T47D (cell line): ENCODE measurements at regions not wholly inside any gene's neighbourhood (a gene's known extent, or its start where the extent isn't known, plus 50 kb on each side); places are given as distances from the start of the nearest gene placed in this dataset.
A peak's percentile ranks its signal among the peaks of the same experiment; 100 is the strongest.
"Not testable (repeated sequence)": the region's sequence is repeated elsewhere in the genome, so short reads cannot be mapped to it uniquely, and the experiment has no call there.

Experiments used
- DNase-seq, 2 experiments: peaks; one replicate each; pipeline versions ENCODE4 v3.0.0 to v3.0.0-alpha.2; 2011 to 2012; ENCODE audit warnings: low read depth in 1 of 2, low spot score in 1 of 2
- JUND ChIP-seq: IDR thresholded peaks from 2 replicates; pipeline ENCODE4 v1.6.1; 2012; ENCODE audit warnings: low read depth
- in situ Hi-C: cut with HindIII; loops from 2 replicates; pipeline ENCODE4 v1.10.0; 2016; ENCODE audit warnings: low sequenced_read_pairs, low pct_unique_long_range_greater_than_20kb

GRCh38 chr5:9765419-9766140, 135.4 kb upstream of the TAS2R1 start:
- DNase-seq = no peak
- no peak for TF ChIP-seq JUND

GRCh38 chr5:9761706-9762105, 131.6 kb upstream of the TAS2R1 start:
- in situ Hi-C loops = no loop called here
- peak in 1 of 2 experiments; percentile 7 for DNase-seq
- no peak for TF ChIP-seq JUND

More at GRCh38 chr5:9765419-9766140, 135.4 kb upstream of the TAS2R1 start:
- in situ Hi-C loops = no loop called here

DNA sequence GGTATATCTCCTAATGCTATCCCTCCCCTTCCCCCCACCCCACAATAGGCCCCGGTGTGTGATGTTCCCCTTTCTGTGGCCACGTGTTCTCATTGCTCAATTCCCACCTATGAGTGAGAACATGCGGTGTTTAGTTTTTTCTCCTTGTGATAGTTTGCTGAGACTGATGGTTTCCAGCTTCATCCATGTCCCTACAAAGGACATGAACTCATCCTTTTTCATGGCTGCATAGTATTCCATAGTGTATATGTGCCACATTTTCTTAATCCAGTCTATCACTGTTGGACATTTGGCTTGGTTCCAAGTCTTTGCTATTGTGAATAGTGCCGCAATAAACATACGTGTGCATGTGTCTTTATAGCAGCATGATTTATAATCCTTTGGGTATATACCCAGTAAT, 122.5 kb upstream of the TAS2R1 start:
- DNase-seq, in situ Hi-C loops: not testable (repeated sequence)

- DNase-seq = no peak
- in situ Hi-C loops = no loop called here
- TF ChIP-seq JUND = no peak
These were observed 113.4 kb upstream of the TAS2R1 start for GRCh38 chr5:9743507-9743906.

- in situ Hi-C loops = no loop called here
- DNase-seq = no peak
- no peak for TF ChIP-seq JUND
These were observed 112.7 kb upstream of the TAS2R1 start for GRCh38 chr5:9742848-9743247.

DNA sequence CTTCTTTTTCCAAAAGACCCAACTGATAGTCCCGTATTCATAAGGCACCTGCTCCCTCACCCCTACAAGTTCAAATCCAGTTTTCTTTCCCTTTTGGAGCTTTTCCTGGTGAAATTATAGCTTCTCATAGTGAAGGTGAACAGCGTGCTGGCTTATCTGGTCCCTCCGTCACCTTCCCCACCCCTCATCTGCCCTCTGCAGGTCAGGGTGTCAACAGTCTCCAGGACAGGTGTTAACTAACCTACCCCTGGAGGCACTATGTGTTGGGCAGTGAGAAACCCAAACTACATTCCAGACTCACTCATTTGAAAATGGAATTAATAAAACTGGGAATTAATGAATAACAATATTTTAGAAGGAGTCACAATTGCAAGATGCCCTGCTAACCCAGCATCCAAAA, 109.0 kb upstream of the TAS2R1 start:
- no peak for TF ChIP-seq JUND
- in situ Hi-C loops = no loop called here
- no peak for DNase-seq

DNA sequence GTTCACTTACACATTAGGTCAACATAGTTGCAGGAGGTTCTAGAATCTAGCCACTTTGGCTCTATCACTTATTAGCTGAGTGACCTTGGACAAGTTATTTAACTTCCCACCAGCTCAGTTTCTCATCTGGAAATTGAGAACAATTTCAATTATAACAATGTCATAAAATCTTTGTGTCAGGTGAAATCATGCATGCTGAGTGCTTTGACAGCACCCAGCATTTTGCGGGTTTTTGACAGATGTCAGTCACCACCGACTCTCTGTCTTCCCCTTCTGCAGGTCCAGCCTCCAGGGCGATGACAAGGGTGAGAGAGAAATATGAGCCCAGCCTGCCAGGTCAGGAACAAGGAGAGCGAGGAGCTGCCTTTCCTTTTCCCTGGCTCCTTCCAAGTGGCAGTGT, 107.1 kb upstream of the TAS2R1 start:
- TF ChIP-seq JUND = no peak
- DNase-seq = no peak
- in situ Hi-C loops = no loop called here

DNA sequence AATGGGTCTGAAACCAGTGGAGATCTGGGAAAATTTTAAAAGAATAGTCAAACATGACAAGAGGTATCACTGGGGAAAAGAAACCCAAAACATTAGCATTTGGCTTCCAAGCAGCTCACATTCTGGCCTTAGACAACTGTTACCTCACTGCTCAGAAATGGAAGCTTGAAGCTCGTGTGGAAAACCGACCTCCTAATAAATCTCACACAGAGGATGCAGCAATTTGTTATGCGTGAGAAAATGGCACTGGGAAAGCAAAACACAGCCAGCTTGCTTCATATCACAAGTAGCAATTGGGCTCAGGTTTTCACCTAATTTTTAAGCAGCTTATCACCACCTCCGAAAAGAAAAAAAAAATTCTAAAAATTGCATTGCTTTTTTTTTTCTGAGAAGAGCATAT, 103.3 kb upstream of the TAS2R1 start:
- TF ChIP-seq JUND = no peak
- in situ Hi-C loops = no loop called here
- DNase-seq = no peak

GRCh38 chr5:9731159-9731558, 101.0 kb upstream of the TAS2R1 start:
- in situ Hi-C loops = no loop called here
- no peak for DNase-seq
- no peak for TF ChIP-seq JUND

DNA sequence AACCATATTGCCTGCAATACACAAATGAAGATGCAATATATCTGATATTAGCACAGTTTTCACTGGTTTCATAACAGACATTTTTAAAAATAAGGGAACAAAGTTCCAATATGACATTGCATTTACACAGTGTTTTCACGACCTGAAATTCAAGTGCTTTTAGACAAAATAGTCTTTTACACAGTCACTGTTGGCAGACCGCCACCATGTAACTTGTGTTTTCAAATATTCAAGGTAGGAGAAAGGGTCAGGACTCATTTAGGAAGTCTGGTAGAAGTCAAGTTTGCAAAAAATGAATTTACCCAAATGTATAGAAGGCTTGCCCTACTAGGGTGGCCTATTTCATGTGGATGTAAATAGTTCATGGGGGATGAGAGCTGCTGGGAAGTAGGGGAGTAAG, 98.1 kb upstream of the TAS2R1 start:
- TF ChIP-seq JUND = no peak
- no peak for DNase-seq
- in situ Hi-C loops = no loop called here

GRCh38 chr5:9726931-9727330, 96.8 kb upstream of the TAS2R1 start:
- in situ Hi-C loops = no loop called here
- no peak for DNase-seq
- TF ChIP-seq JUND = no peak

GRCh38 chr5:9725265-9725664, 95.1 kb upstream of the TAS2R1 start:
- DNase-seq, in situ Hi-C loops: not testable (repeated sequence)

GRCh38 chr5:9724707-9725106, 94.6 kb upstream of the TAS2R1 start:
- in situ Hi-C loops = no loop called here
- DNase-seq = no peak
- no peak for TF ChIP-seq JUND

DNA sequence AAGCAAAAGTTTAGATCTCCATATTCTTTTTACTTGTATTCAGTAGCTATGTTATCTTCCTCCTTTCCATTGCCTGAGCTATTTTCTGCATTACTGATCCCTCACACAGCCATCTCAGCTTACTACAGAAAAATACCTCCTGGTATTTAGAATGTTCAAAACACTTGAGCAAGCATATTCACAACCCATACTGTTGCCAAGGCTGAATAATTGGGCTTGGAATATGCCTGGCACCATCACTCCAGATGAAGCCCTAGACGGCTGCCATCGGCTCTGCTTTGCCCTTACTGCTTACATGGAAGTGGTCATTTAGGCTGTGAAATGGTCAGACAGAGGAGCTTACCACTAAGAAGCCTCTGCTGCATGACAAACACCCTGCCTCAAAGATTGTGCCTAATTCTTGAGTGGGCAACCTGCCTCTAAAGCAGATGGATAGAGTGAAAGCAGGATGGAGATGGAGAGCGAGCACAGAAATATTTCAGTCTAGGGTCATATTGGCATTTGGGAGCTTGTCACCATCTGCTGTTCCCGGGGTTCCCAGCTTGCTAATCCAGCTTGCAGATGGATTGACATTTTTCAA, 92.5 kb upstream of the TAS2R1 start:
- no peak for TF ChIP-seq JUND
- DNase-seq = no peak
- in situ Hi-C loops = no loop called here
